ENCODE measurements at regions not wholly inside any gene's neighbourhood (a gene's known extent, or its start where the extent isn't known, plus 50 kb on each side); places are given as distances from the start of the nearest gene placed in this dataset.

GRCh38 chr9:684941-685340 is 156.6 kb upstream of the DMRT1 start:
- no peak for TF ChIP-seq CTCF (IDR thresholded peaks at IDR 0.05; ENCODE audit: unreplicated experiment)
- peaks cover 6% of the 10 kb centered on the region for H3K36me3 Mint-ChIP-seq (ENCODE audit: insufficient read depth)
- H3K27ac Mint-ChIP-seq, result peak overlapping the region; percentile 82
- no peaks in the 10 kb centered on the region for H3K27me3 Mint-ChIP-seq
- peak overlapping the region; percentile 51 for H3K4me3 Mint-ChIP-seq (ENCODE audit: low read depth)
- H3K4me1 Mint-ChIP-seq (ENCODE audit: low read depth), result peaks cover 49% of the 10 kb centered on the region
- H3K9me3 Mint-ChIP-seq (ENCODE audit: low read depth), result no peaks in the 10 kb centered on the region
- DNase-seq (ENCODE audit: low spot score, unreplicated experiment), result no peak

- Mint-ChIP-seq H3K4me3 (ENCODE audit: low read depth) (no peak overlapping the region), H3K27ac (peak overlapping the region; percentile 29), H3K27me3 (no peaks in the 10 kb centered on the region), H3K9me3 (ENCODE audit: low read depth) (no peaks in the 10 kb centered on the region), H3K4me1 (ENCODE audit: low read depth) (peaks cover 56% of the 10 kb centered on the region), H3K36me3 (ENCODE audit: insufficient read depth) (peaks cover 6% of the 10 kb centered on the region)
- TF ChIP-seq CTCF (IDR thresholded peaks at IDR 0.05; ENCODE audit: unreplicated experiment), result no peak
- no peak for DNase-seq (ENCODE audit: low spot score, unreplicated experiment)
These were observed 155.1 kb upstream of the DMRT1 start for GRCh38 chr9:686321-686813.

- H3K9me3 Mint-ChIP-seq (ENCODE audit: low read depth), result no peaks in the 10 kb centered on the region
- H3K4me3 Mint-ChIP-seq (ENCODE audit: low read depth), result no peak overlapping the region
- H3K27ac Mint-ChIP-seq, result peak overlapping the region; percentile 51
- H3K36me3 Mint-ChIP-seq (ENCODE audit: insufficient read depth), result peaks cover 6% of the 10 kb centered on the region
- TF ChIP-seq CTCF (IDR thresholded peaks at IDR 0.05; ENCODE audit: unreplicated experiment), result no peak
- DNase-seq (ENCODE audit: low spot score, unreplicated experiment), result no peak
- H3K4me1 Mint-ChIP-seq (ENCODE audit: low read depth), result peaks cover 61% of the 10 kb centered on the region
- H3K27me3 Mint-ChIP-seq, result no peaks in the 10 kb centered on the region
These were observed 154.3 kb upstream of the DMRT1 start for GRCh38 chr9:687034-687785.

GRCh38 chr9:687994-688393 is 153.5 kb upstream of the DMRT1 start:
- DNase-seq (ENCODE audit: low spot score, unreplicated experiment), result no peak
- H3K36me3 Mint-ChIP-seq (ENCODE audit: insufficient read depth), result peaks cover 6% of the 10 kb centered on the region
- TF ChIP-seq CTCF (IDR thresholded peaks at IDR 0.05; ENCODE audit: unreplicated experiment), result no peak
- H3K4me1 Mint-ChIP-seq (ENCODE audit: low read depth), result peaks cover 57% of the 10 kb centered on the region
- no peak overlapping the region for H3K27ac Mint-ChIP-seq
- H3K9me3 Mint-ChIP-seq (ENCODE audit: low read depth), result no peaks in the 10 kb centered on the region
- H3K4me3 Mint-ChIP-seq (ENCODE audit: low read depth), result no peak overlapping the region
- no peaks in the 10 kb centered on the region for H3K27me3 Mint-ChIP-seq

GRCh38 chr9:690517-691111 is 150.9 kb upstream of the DMRT1 start:
- DNase-seq (ENCODE audit: low spot score, unreplicated experiment), result no peak
- H3K27me3 Mint-ChIP-seq, result no peaks in the 10 kb centered on the region
- no peaks in the 10 kb centered on the region for H3K9me3 Mint-ChIP-seq (ENCODE audit: low read depth)
- H3K36me3 Mint-ChIP-seq (ENCODE audit: insufficient read depth), result peaks cover 6% of the 10 kb centered on the region
- no peak overlapping the region for H3K4me3 Mint-ChIP-seq (ENCODE audit: low read depth)
- no peak for TF ChIP-seq CTCF (IDR thresholded peaks at IDR 0.05; ENCODE audit: unreplicated experiment)
- H3K4me1 Mint-ChIP-seq (ENCODE audit: low read depth), result peaks cover 58% of the 10 kb centered on the region
- H3K27ac Mint-ChIP-seq, result peak overlapping the region; percentile 26
